HEK293 (cell line): ENCODE measurements at regions not wholly inside any gene's neighbourhood (a gene's known extent, or its start where the extent isn't known, plus 50 kb on each side); places are given as distances from the start of the nearest gene placed in this dataset.

Source experiments
- SETDB1 ChIP-seq: IDR thresholded peaks from one replicate; pipeline ENCODE4 v1.6.1; 2017; ENCODE audit warnings: mild to moderate bottlenecking, low read length, moderate library complexity, mixed read lengths; ENCODE audit not compliant: insufficient read length
- ZBTB1 ChIP-seq: fragments of 450-650 bp; formaldehyde crosslinking; IDR thresholded peaks from 2 replicates; pipeline ENCODE4 v1.5.1; 2016; ENCODE audit warnings: missing biosample characterization, missing genetic modification characterization
- ZBTB7A ChIP-seq: fragments of 450-650 bp; formaldehyde crosslinking; IDR thresholded peaks from 2 replicates; pipeline ENCODE4 v1.5.1; 2016; ENCODE audit warnings: low read depth, missing biosample characterization, missing genetic modification characterization
- ZNF211 ChIP-seq: fragments of 450-650 bp; formaldehyde crosslinking; IDR thresholded peaks from 2 replicates; pipeline ENCODE4 v1.5.1; 2016; ENCODE audit warnings: low read depth, missing biosample characterization, missing genetic modification characterization
- ZNF335 ChIP-seq: fragments of 450-650 bp; formaldehyde crosslinking; conservative IDR thresholded peaks from 2 replicates; pipeline ENCODE4 v1.5.1; 2016; ENCODE audit warnings: missing biosample characterization, missing genetic modification characterization
- ZNF416 ChIP-seq: fragments of 450-650 bp; formaldehyde crosslinking; IDR thresholded peaks from 2 replicates; pipeline ENCODE4 v1.5.1; 2016; ENCODE audit warnings: missing biosample characterization, missing genetic modification characterization
- ZNF677 ChIP-seq: fragments of 450-650 bp; IDR thresholded peaks from 2 replicates; pipeline ENCODE4 v1.5.0; 2018; ENCODE audit warnings: missing biosample characterization, mild to moderate bottlenecking, missing genetic modification characterization, moderate library complexity
- TF ChIP-seq, protein P1 (sequence below): fragments of 450-650 bp; formaldehyde crosslinking; IDR thresholded peaks from 2 replicates; pipeline ENCODE4 v1.5.1; 2016; ENCODE audit warnings: missing biosample characterization, missing genetic modification characterization

DNA sequence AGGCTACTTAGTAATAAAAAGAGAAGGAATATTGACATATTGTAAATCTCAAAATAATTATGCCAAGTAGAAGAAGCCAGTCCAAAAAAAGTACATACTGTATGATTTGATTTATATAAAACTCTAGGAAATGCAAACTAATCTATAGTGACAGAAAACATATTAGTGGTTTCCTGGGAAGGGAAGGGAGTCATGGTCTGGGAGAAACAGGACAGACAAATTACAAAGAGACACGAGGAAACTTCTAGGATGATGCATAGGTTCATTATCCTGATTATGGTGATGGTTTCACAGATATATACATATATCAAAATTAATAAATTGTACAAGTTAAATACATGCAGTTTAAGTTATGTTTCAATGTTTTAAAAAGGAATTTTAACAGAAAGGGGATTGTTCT lies 81.0 kb upstream of the GOLGA8B start:
- TF ChIP-seq ZNF416 (no peak), ZBTB7A (tag by site-specific recombination) (no peak), ZNF677 (tag by site-specific recombination) (no peak), ZBTB1 (tag by site-specific recombination) (no peak), ZNF211 (tag by site-specific recombination) (no peak), SETDB1 (no peak), ZNF335 (tag by site-specific recombination) (no peak)
- TF ChIP-seq, protein P1, sequence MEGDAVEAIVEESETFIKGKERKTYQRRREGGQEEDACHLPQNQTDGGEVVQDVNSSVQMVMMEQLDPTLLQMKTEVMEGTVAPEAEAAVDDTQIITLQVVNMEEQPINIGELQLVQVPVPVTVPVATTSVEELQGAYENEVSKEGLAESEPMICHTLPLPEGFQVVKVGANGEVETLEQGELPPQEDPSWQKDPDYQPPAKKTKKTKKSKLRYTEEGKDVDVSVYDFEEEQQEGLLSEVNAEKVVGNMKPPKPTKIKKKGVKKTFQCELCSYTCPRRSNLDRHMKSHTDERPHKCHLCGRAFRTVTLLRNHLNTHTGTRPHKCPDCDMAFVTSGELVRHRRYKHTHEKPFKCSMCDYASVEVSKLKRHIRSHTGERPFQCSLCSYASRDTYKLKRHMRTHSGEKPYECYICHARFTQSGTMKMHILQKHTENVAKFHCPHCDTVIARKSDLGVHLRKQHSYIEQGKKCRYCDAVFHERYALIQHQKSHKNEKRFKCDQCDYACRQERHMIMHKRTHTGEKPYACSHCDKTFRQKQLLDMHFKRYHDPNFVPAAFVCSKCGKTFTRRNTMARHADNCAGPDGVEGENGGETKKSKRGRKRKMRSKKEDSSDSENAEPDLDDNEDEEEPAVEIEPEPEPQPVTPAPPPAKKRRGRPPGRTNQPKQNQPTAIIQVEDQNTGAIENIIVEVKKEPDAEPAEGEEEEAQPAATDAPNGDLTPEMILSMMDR (tag by site-specific recombination) = no peak
